CD4-positive, alpha-beta T cell treated with Interleukin-1 beta for 1 hour (primary cell): ENCODE measurements at regions not wholly inside any gene's neighbourhood (a gene's known extent, or its start where the extent isn't known, plus 50 kb on each side); places are given as distances from the start of the nearest gene placed in this dataset.

Experiments
- DNase-seq, 2 donors: peaks; one replicate each; pipeline ENCODE4 v3.0.0-alpha.2; 2020 to 2022

DNA sequence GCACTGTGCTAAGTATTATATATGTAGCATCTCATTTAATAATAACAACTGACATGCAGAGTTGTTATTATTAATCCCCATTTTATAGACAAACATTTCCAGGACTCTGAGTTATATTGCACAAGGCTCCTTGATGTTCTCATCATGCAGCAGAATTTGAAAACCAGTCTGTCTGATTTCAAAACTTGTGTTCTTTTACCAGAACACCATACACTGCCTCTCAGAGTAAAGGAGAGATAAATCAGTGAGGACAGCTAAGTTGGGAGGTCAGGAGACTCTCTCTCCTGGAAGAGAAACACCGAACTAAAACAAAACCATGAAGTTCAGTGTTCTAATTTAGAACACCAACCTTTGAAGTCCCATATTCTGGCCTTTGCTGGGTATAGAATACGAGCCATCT lies 92.7 kb upstream of the TNC start:
- DNase-seq, result no peak

GRCh38 chr9:115211413-115212124 lies 93.6 kb upstream of the TNC start:
- DNase-seq, result no peak

DNA sequence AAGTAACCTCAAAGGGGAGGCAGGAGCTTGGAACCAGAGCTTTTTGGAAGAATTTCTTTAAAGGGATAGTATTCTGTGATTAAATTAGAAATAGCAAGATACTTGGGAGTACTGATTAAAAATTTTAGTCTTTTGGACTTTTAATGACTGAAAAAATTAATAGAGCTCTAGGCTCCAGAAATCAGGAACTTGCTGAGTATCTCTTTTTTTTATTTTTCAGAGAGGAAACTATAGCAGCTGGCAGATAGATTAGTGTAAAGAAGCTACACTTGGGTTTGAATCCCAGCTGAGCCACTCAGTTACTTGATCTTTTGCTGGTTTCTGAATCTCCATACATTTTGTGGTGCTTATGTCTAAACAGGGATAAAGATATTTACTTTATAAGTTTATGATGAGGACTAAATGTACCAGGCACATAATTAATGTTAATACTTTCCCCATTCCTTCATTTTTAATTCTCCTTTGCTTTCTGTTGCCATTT lies 94.2 kb upstream of the TNC start:
- no peak for DNase-seq

DNA sequence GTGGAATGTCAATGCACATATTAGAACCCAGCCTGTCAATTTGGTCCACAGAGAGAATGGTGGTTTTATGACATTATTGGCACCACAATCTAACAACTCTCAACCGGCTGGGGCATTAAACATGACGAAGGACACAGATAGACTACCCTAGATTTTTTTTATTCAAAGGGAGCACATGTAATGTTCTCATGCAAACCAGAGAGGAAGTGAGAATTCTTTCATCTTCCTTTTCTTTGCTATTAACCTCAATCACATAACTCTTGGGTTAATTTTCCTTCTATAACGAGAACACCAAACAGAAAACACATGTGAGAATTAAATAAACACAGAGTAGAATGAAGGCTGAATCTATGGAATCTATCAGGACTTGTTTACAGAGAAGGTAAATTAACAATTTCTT lies 94.9 kb upstream of the TNC start:
- no peak for DNase-seq

DNA sequence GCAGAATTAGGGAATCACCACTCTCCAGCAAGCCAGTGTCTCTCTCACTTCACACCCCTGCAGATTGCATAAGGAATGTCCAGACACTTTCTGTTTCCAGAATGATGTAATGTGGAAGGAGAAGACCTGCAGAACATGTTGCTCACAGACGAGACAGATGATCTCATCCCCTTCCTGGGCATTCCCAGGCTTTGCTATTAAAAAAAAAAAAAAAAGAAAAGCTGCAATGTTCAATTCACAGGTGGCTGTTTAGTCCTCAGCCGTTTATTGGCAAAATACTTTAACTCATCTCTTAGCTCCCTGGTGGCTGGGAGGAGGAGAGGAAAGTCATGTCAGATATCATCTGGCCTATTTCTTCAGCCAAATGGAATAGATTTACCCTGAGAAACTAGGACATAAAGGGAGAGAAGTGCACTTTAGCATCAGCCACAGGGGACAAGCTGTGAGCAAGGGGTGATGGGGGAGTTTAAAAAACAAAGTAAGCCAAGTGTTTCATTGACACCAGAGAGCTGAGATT lies 95.9 kb upstream of the TNC start:
- no peak for DNase-seq

GRCh38 chr9:115216873-115217272 lies 98.9 kb upstream of the TNC start:
- no peak for DNase-seq

DNA sequence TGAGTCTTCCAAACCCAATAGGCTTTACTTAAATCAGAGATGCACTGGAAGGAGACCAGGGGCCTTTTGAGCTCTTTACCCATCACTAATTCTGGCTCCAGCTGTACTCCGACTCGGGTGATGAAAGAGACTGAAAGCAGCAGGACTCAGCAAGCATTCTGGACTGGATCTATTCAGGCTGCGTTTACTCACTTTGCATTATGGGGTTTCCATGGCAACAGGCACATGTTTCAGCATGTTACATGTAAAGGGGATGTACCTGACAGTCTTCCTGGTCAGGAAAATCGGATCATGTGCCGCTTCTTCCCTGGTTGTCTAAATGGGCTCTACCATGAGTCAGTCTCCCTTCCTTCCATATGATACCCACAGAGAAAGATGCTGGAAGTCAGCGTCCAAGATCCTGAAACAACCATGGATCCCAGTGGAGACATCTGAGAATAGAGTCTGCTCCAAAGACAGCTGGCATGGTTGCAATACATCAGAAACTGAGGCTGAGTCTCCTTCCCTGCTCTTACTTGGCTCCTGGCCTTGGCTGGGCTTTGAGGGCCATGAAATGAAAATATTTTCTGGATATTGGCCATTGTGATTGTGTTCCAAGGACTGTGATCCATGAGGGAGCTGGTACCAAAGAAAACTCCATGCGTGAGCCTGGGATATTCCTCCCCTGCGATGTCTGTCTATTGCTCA lies 102.5 kb upstream of the TNC start:
- no peak for DNase-seq

- DNase-seq, result no peak
Measured at GRCh38 chr9:115223471-115223870, 105.5 kb upstream of the TNC start.

- DNase-seq, result no peak
Measured at GRCh38 chr9:115225459-115226116, 107.6 kb upstream of the TNC start.

DNA sequence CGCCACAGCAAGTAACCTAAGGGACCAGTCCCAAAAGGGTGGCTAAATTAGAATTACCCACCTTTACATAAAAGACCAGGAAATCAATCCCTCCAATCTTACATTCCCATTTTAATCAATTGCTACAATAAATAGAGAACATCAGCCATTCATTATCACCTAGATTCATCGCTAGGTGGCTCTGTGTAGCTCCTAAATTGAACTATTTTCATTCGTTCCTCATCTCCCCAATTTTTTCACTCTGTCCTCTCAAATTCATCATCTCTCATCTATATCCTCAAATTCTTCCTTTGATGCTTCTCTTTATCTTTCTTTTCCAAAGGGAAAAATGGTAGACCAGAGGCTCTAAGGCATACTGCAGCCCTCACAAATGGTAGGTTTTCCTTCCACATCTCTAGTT lies 108.2 kb upstream of the TNC start:
- DNase-seq, result no peak

- DNase-seq, result no peak
Measured at GRCh38 chr9:115229496-115229895, 111.5 kb upstream of the TNC start.

GRCh38 chr9:115230924-115231515 lies 113.1 kb upstream of the TNC start:
- DNase-seq, result no peak

- no peak for DNase-seq
Measured at GRCh38 chr9:115232181-115232774, 114.3 kb upstream of the TNC start.

GRCh38 chr9:115234094-115234493 lies 116.1 kb upstream of the TNC start:
- DNase-seq, result no peak

DNA sequence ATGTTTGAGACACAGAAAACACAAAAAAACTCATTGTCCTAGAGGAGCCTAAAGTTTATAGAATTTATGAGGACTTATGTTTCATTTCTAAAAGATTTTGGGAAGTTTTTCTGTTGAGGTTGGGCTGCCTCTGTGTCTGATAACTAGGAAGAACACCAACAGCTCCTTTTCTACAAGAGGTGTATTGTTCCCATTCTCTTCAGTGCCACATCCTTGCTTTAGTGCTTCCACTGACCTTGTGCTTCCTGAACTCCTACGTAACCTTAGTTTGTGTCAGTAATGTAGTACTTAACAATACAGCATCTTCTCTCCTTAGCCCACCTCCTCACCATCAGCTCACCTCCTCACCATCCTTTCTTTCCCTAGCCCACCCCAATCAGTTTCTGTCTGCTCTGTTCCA lies 117.3 kb upstream of the TNC start:
- DNase-seq, result no peak

DNA sequence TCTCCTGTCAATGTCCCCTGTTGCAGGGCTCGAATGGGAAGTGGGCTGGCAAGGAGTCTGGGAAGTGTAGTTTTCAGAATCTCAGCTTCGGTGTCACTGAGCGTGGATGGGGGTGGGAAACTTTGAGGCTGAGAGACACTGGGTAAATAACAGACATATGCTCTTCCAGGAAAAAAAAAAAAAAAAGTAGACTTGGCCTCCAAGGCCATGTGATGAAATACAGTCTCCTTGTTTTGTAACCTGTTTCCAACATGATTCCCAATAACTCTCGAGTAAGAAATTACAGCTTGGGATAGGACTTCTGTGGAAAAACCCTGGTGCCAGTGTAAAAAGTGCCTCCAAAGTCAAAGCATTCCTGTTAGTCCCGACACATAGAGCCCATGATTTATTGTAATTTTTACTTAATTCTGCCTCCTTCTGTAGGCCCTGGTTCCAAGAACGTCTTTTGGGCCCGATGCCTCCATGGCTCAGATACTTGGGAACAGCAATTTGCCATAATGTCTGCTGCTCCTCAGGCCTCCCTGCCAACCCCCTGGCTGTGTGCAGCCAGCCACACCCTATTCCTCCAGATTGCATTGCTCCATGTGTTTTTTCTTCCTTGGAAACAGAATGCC lies 119.5 kb upstream of the TNC start:
- no peak for DNase-seq

DNA sequence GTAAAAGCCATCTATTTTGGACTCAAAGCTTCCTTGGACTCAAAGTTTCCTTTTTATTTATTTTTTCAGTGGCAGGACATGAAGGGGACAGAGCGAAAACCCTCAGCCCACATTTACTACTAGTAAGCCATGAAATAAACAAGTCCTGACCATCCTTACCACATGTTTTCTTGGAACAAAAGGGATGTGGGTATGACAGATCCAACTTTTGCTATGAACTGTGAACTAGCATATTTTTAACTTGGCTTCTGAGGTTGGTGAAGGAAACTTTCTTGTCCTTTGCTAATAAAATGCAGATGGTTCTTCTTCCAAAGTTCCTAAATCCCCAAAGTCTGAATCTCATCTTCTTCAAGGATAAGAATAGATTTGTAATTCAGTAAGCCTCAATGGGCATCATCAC lies 122.7 kb upstream of the TNC start:
- DNase-seq, result no peak

DNA sequence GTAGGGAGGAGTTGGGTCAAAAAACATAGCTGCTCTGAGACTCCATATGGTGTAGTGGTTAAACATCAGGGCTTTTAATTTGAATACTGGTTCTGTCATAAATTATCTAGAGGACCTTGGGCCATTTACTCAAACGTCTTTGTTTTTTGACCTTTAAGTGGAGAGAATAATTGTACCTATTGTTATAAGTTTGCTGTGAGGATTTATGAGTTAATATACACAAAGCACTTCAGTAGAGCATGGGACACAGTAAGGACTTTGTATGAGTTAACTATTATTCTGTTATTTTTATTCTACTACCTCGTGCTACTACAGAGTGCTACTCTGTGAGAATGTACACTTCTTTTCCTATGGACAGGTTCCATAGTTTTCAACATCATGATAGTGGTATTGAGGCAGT lies 123.7 kb upstream of the TNC start:
- DNase-seq, result no peak

DNA sequence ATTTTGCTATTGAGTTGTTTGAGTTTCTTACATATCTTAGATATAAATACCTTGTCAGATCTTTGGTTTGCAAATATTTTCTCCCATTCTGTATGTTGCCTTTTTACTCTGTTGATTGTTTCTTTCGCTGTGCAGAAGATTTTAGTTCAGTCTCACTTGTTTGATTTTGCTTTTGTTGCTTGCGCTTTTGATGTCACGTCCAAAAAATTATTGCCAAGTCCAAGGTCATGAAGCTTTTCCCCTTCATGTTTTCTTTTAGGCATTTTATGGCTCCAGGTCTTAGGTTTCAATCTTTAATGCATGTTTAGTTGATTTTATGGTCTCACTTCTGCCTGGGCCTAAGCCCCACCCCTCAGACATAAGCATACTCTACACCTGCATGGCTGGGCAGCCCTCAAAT lies 131.5 kb upstream of the TNC start:
- DNase-seq, result no peak

DNA sequence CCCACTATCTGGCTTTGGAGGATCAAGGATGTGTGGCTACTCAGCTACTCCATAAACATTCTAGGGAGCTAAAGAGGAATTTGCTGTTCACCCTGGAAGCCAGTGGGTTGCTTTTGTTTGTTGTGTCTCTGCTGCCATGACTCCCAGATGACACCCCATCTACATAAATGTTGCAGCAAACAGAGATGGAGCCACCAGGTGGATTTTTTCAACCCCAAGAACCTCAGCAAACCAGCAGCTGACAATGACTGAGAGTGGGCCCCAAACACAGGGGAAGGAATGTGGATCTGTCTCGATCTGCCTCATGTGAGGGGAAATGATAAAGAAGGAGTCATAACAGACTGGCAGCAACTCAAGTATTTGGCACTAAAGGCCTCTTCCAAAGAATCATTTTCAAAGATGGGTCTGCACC lies 132.7 kb upstream of the TNC start:
- no peak for DNase-seq

DNA sequence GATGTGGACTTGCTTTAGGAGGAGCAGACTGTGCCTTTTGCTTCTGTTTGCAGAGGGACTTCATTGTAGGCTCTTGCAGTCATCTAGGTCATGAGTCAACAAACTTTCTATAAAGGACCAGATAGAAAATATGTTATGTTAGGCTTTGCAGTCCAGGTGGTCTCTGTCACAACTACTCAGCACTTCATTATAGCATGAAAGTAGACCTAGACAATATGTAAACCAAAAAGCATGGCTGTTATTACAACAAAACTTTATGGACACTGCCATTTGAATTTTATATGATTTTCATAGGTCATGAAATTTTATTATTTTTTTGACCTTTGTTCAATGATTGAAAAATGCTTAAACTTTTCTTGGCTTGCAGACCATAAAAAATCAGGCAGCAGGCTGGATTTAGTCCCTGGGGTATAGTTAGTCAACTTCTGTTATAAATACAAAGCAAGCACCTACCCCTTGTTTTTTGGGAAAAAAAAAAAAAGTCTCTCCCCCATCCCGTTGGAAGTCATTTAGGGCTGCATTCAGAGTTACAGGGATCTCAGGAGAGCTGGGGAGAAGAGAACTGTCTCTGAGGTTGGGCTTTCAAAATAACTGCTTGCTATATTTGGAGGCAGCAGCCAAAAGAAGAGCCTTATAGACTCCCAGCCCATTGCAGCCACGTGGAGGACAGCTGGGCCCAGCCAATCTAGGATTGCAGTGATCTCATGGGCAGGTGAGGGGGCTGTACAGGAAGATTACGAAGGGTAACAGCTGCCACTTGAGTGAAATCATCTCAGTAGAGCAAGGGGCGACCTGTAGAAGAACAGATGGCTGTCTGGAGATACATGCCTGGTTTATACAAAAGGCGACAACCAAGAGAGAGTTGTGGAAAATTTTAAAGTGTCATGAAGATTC lies 136.6 kb upstream of the TNC start:
- DNase-seq, result no peak

DNA sequence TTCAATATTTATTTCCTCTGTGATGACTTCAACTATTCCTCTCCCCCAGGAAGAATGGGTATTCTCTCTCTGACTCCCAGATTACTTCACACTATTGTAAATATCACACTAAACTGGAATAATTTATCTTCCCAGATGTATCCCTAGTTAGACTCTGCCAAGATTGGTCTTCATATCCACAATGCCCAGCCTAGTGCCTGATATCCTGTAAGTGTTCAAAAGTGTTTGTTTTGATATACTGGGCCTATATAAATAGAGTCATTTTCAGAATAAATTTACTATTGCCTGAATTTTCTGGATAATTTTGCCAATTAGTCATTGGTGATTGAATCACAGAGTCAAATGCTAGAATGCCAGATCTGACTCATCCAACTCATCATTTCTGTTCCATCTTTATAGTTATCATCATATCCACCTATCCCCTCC lies 143.7 kb upstream of the TNC start:
- DNase-seq, result no peak
